H9 (cell line): ENCODE measurements at regions not wholly inside any gene's neighbourhood (a gene's known extent, or its start where the extent isn't known, plus 50 kb on each side); places are given as distances from the start of the nearest gene placed in this dataset.

Source experiments
- DNase-seq: peaks from one replicate; pipeline ENCODE4 v3.0.0-alpha.2; 2017
- H2AFZ ChIP-seq: one replicate; pipeline ENCODE4 v1.6.1; 2013; ENCODE audit warnings: mild to moderate bottlenecking, low read length, control low read depth, moderate library complexity
- H2AK5ac ChIP-seq: 2 replicates; pipeline ENCODE4 v1.6.1; 2013; ENCODE audit warnings: low read length, control low read depth, mixed read lengths; ENCODE audit not compliant: insufficient read length
- H2BK120ac ChIP-seq: one replicate; pipeline ENCODE4 v1.6.1; 2013; ENCODE audit warnings: low read depth, mild to moderate bottlenecking, low read length, control low read depth, inconsistent platforms; ENCODE audit not compliant: poor library complexity, severe bottlenecking
- H2BK12ac ChIP-seq: 2 replicates; pipeline ENCODE4 v1.6.1; 2013; ENCODE audit warnings: low read length, control low read depth, mixed read lengths, low read depth; ENCODE audit not compliant: insufficient read length
- H2BK15ac ChIP-seq: 2 replicates; pipeline ENCODE4 v1.6.1; 2013; ENCODE audit warnings: low read depth, low read length, control low read depth
- H2BK20ac ChIP-seq: one replicate; pipeline ENCODE4 v1.6.1; 2013; ENCODE audit warnings: low read depth, mild to moderate bottlenecking, low read length, control low read depth, inconsistent platforms; ENCODE audit not compliant: poor library complexity, severe bottlenecking
- H2BK5ac ChIP-seq: 2 replicates; pipeline ENCODE4 v1.6.1; 2013; ENCODE audit warnings: low read length, control low read depth, mixed read lengths; ENCODE audit not compliant: insufficient read length
- H3K14ac ChIP-seq: 2 replicates; pipeline ENCODE4 v1.6.1; 2013; ENCODE audit warnings: low read length, control low read depth; ENCODE audit not compliant: insufficient read depth
- H3K18ac ChIP-seq: 2 replicates; pipeline ENCODE4 v1.6.1; 2013; ENCODE audit warnings: low read depth, mild to moderate bottlenecking, mixed read lengths, low read length, control low read depth; ENCODE audit not compliant: insufficient read length
- H3K23ac ChIP-seq: 2 replicates; pipeline ENCODE4 v1.6.1; 2013; ENCODE audit warnings: low read length, control low read depth, mixed read lengths, low read depth; ENCODE audit not compliant: insufficient read length
- H3K23me2 ChIP-seq: 2 replicates; pipeline ENCODE4 v1.6.1; 2013; ENCODE audit warnings: low read depth, mild to moderate bottlenecking, mixed read lengths, low read length, control low read depth; ENCODE audit not compliant: insufficient read length, poor library complexity, severe bottlenecking
- H3K27ac ChIP-seq: 2 replicates; pipeline ENCODE4 v1.5.1; 2013; ENCODE audit warnings: low read length, control low read depth, mixed read lengths, low read depth; ENCODE audit not compliant: insufficient read length
- H3K27me3 ChIP-seq: 2 replicates; pipeline ENCODE4 v1.6.1; 2013; ENCODE audit warnings: low read length, control low read depth, inconsistent platforms; ENCODE audit not compliant: insufficient read depth
- H3K4ac ChIP-seq: 2 replicates; pipeline ENCODE4 v1.6.1; 2013; ENCODE audit warnings: low read depth, mild to moderate bottlenecking, control low read depth, inconsistent platforms, low read length, moderate library complexity
- H3K4me1 ChIP-seq: 2 replicates; pipeline ENCODE4 v1.6.1; 2013; ENCODE audit warnings: low read length, control low read depth, inconsistent platforms; ENCODE audit not compliant: insufficient read depth
- H3K4me2 ChIP-seq: 2 replicates; pipeline ENCODE4 v1.6.1; 2013; ENCODE audit warnings: low read length, control low read depth, mixed read lengths; ENCODE audit not compliant: insufficient read length, insufficient read depth
- H3K56ac ChIP-seq: 2 replicates; pipeline ENCODE4 v1.6.1; 2013; ENCODE audit warnings: low read depth, mild to moderate bottlenecking, mixed read lengths, low read length, control low read depth; ENCODE audit not compliant: insufficient read length
- H3K79me1 ChIP-seq: 2 replicates; pipeline ENCODE4 v1.6.1; 2013; ENCODE audit warnings: low read depth, mild to moderate bottlenecking, moderate library complexity, low read length, control low read depth, inconsistent platforms; ENCODE audit not compliant: insufficient read depth, poor library complexity, severe bottlenecking
- H3K79me2 ChIP-seq: 2 replicates; pipeline ENCODE4 v1.6.1; 2013; ENCODE audit warnings: low read length, control low read depth, inconsistent platforms; ENCODE audit not compliant: insufficient read depth
- H3K9ac ChIP-seq: 2 replicates; pipeline ENCODE4 v1.6.1; 2013; ENCODE audit warnings: low read length, control low read depth, mixed read lengths; ENCODE audit not compliant: insufficient read length; ENCODE audit errors: extremely low read depth
- H3K9me3 ChIP-seq: one replicate; pipeline ENCODE4 v1.6.1; 2013; ENCODE audit warnings: low read depth, low read length, inconsistent platforms; ENCODE audit not compliant: control insufficient read depth
- H3T11ph ChIP-seq: one replicate; pipeline ENCODE4 v1.6.1; 2013; ENCODE audit warnings: mild to moderate bottlenecking, low read length, control low read depth, inconsistent platforms
- H4K20me1 ChIP-seq: one replicate; pipeline ENCODE4 v1.6.1; 2013; ENCODE audit not compliant: control insufficient read depth, insufficient read length, insufficient read depth
- H4K5ac ChIP-seq: 2 replicates; pipeline ENCODE4 v1.6.1; 2013; ENCODE audit warnings: low read depth, mild to moderate bottlenecking, mixed read lengths, low read length, control low read depth; ENCODE audit not compliant: insufficient read length
- H4K8ac ChIP-seq: replicated peaks from 2 replicates; pipeline ENCODE4 v1.6.1; 2013; ENCODE audit warnings: low read length, control low read depth, mixed read lengths, low read depth; ENCODE audit not compliant: insufficient read length
- H4K91ac ChIP-seq: 2 replicates; pipeline ENCODE4 v1.6.1; 2013; ENCODE audit warnings: low read depth, mild to moderate bottlenecking, moderate library complexity, mixed read lengths, low read length, control low read depth; ENCODE audit not compliant: insufficient read length
- H3K27ac Mint-ChIP-seq, 3 experiments: 2 replicates in 2 of 3; 3 replicates in 1 of 3; pipeline ENCODE4 v1.8.0; 2020 to 2021; ENCODE audit warnings: mixed read lengths in 3 of 3, mild to moderate bottlenecking in 1 of 3, moderate library complexity in 1 of 3
- H3K27me3 Mint-ChIP-seq: 2 replicates; pipeline ENCODE4 v1.8.0; 2021; ENCODE audit warnings: low read depth, mild to moderate bottlenecking, moderate library complexity, mixed read lengths
- H3K36me3 Mint-ChIP-seq, 3 experiments: 2 replicates in 2 of 3; 3 replicates in 1 of 3; pipeline ENCODE4 v1.8.0; 2020 to 2021; ENCODE audit warnings: low read depth in 3 of 3, mixed read lengths in 3 of 3; ENCODE audit not compliant: insufficient read depth in 1 of 3
- H3K4me1 Mint-ChIP-seq, 2 experiments: 2 replicates each; pipeline ENCODE4 v1.8.0; 2020; ENCODE audit warnings: mixed read lengths in 2 of 2
- H3K4me3 Mint-ChIP-seq, 2 experiments: 2 replicates in 1 of 2; 3 replicates in 1 of 2; pipeline ENCODE4 v1.8.0; 2020 to 2021; ENCODE audit warnings: mild to moderate bottlenecking in 2 of 2, mixed read lengths in 2 of 2, moderate library complexity in 1 of 2
- H3K9me3 Mint-ChIP-seq, 2 experiments: 2 replicates in 1 of 2; 3 replicates in 1 of 2; pipeline ENCODE4 v1.8.0; 2020; ENCODE audit warnings: mild to moderate bottlenecking in 2 of 2, mixed read lengths in 2 of 2, moderate library complexity in 1 of 2
- CTCF ChIP-seq: fragments of 200-600 bp; sonication (generic); conservative IDR thresholded peaks from 3 replicates; pipeline ENCODE4 v1.8.0; 2021; ENCODE audit warnings: antibody characterized with exemption, mild to moderate bottlenecking

GRCh38 chr11:115017529-115017928, 339.2 kb downstream of the NXPE2 start:
- H2BK12ac ChIP-seq = no peak overlapping the region
- H2BK120ac ChIP-seq = no peak overlapping the region
- H4K5ac ChIP-seq = no peak overlapping the region
- no peaks in the 10 kb centered on the region; the same call in 1 of the 2 replicates for H3K27me3 Mint-ChIP-seq
- H3K4me3 Mint-ChIP-seq = no peak overlapping the region
- no peak overlapping the region for H2BK20ac ChIP-seq
- no peaks in the 10 kb centered on the region for H3K9me3 ChIP-seq
- H3K18ac ChIP-seq = no peak overlapping the region
- no peak overlapping the region for H2AK5ac ChIP-seq
- DNase-seq = no peak
- no peaks in the 10 kb centered on the region for H3K27me3 ChIP-seq
- peaks cover 6 to 38% (median 8%) of the 10 kb centered on the region in 3 experiments for H3K36me3 Mint-ChIP-seq
- H3K23ac ChIP-seq = no peak overlapping the region
- no peak overlapping the region for H3K27ac Mint-ChIP-seq
- no peaks in the 10 kb centered on the region for H4K20me1 ChIP-seq
- H4K91ac ChIP-seq = no peak overlapping the region
- H3K9me3 Mint-ChIP-seq = peaks cover 35 to 37% of the 10 kb centered on the region in 2 experiments
- no peaks in the 10 kb centered on the region for H3K79me1 ChIP-seq
- no peak overlapping the region for H2BK5ac ChIP-seq
- no peaks in the 10 kb centered on the region for H3K79me2 ChIP-seq
- H2AFZ ChIP-seq = no peak overlapping the region
- H3K4me1 ChIP-seq = no peaks in the 10 kb centered on the region
- H4K8ac ChIP-seq = no peak overlapping the region
- H3K4me2 ChIP-seq = no peak overlapping the region
- H3K4me1 Mint-ChIP-seq = no peaks in the 10 kb centered on the region
- H3K9ac ChIP-seq = no peak overlapping the region
- no peak overlapping the region for H3T11ph ChIP-seq
- TF ChIP-seq CTCF = no peak
- H3K14ac ChIP-seq = no peak overlapping the region
- H3K56ac ChIP-seq = no peak overlapping the region
- H3K4ac ChIP-seq = no peak overlapping the region
- no peak overlapping the region for H3K27ac ChIP-seq
- H2BK15ac ChIP-seq = no peak overlapping the region
- H3K23me2 ChIP-seq = no peaks in the 10 kb centered on the region
